Endodermal cell (in vitro differentiated cells): ENCODE measurements at regions not wholly inside any gene's neighbourhood (a gene's known extent, or its start where the extent isn't known, plus 50 kb on each side); places are given as distances from the start of the nearest gene placed in this dataset.

Source experiments
- DNase-seq: peaks from one replicate; pipeline ENCODE4 v3.0.0-alpha.2; 2017
- H3K27ac ChIP-seq: 2 replicates; pipeline ENCODE4 v1.5.1; 2013; ENCODE audit warnings: mild to moderate bottlenecking, low read depth, low read length, moderate library complexity
- H3K27me3 ChIP-seq: 2 replicates; pipeline ENCODE4 v1.6.1; 2013; ENCODE audit warnings: mild to moderate bottlenecking, low read length, moderate library complexity; ENCODE audit not compliant: insufficient read depth, control insufficient read depth, poor library complexity, severe bottlenecking
- H3K36me3 ChIP-seq: 2 replicates; pipeline ENCODE4 v1.7.0; 2013; ENCODE audit warnings: mild to moderate bottlenecking, low read length, moderate library complexity; ENCODE audit not compliant: control insufficient read depth, insufficient read depth
- H3K4me1 ChIP-seq: one replicate; pipeline ENCODE4 v1.7.0; 2013; ENCODE audit warnings: low read length; ENCODE audit not compliant: control insufficient read depth, insufficient read depth
- H3K4me3 ChIP-seq: 2 replicates; pipeline ENCODE4 v1.5.1; 2013; ENCODE audit warnings: mild to moderate bottlenecking, low read length, moderate library complexity
- H3K9ac ChIP-seq: 2 replicates; pipeline ENCODE4 v1.6.1; 2013; ENCODE audit warnings: mild to moderate bottlenecking, low read length, moderate library complexity; ENCODE audit not compliant: poor library complexity, severe bottlenecking; ENCODE audit errors: extremely low read depth
- H3K9me3 ChIP-seq: 2 replicates; pipeline ENCODE4 v1.6.1; 2013; ENCODE audit warnings: mild to moderate bottlenecking, low read length, moderate library complexity; ENCODE audit not compliant: control insufficient read depth
- H3K27ac Mint-ChIP-seq: 2 replicates; pipeline ENCODE4 v1.8.0; 2020; ENCODE audit warnings: mixed read lengths
- H3K27me3 Mint-ChIP-seq: 2 replicates; pipeline ENCODE4 v1.8.0; 2021; ENCODE audit warnings: mild to moderate bottlenecking, mixed read lengths; ENCODE audit not compliant: insufficient read depth
- H3K36me3 Mint-ChIP-seq: 2 replicates; pipeline ENCODE4 v1.8.0; 2020; ENCODE audit warnings: low read depth, mixed read lengths
- H3K4me1 Mint-ChIP-seq: 2 replicates; pipeline ENCODE4 v1.8.0; 2020; ENCODE audit warnings: mixed read lengths
- H3K4me3 Mint-ChIP-seq: 2 replicates; pipeline ENCODE4 v1.8.0; 2020; ENCODE audit warnings: mild to moderate bottlenecking, moderate library complexity, mixed read lengths
- H3K9me3 Mint-ChIP-seq: 2 replicates; pipeline ENCODE4 v1.8.0; 2020; ENCODE audit warnings: mild to moderate bottlenecking, mixed read lengths
- CTCF ChIP-seq: fragments of 200-600 bp; sonication (generic); conservative IDR thresholded peaks from 2 replicates; pipeline ENCODE4 v1.5.0; 2021; ENCODE audit warnings: antibody characterized with exemption, mild to moderate bottlenecking
- WGBS, 2 experiments: methylation state at CpG; one replicate each; pipeline versions ENCODE4 v1.1.5 to v1.1.7; 2013; ENCODE audit warnings: missing lambda C conversion rate in 2 of 2, mixed read lengths in 1 of 2; ENCODE audit not compliant: insufficient coverage in 1 of 2, insufficient read length in 1 of 2; 5-methylcytosine and 5-hydroxymethylcytosine counted together

GRCh38 chr12:131587565-131587964 is 123.3 kb upstream of the SFSWAP start:
- Histone ChIP-seq H3K27me3 (no peaks in the 10 kb centered on the region), H3K4me1 (no peaks in the 10 kb centered on the region)
- 82 to 85% methylated on average over 3 to 11 of the region's 11 CpGs for WGBS, 2 experiments

GRCh38 chr12:131589221-131589897 is 121.5 kb upstream of the SFSWAP start:
- Mint-ChIP-seq H3K4me1 (peaks cover 8% of the 10 kb centered on the region), H3K9me3 (no peaks in the 10 kb centered on the region), H3K36me3 (no peaks in the 10 kb centered on the region), H3K4me3 (no peak overlapping the region), H3K27ac (no peak overlapping the region), H3K27me3 (no peaks in the 10 kb centered on the region)
- Histone ChIP-seq H3K9me3 (no peaks in the 10 kb centered on the region), H3K9ac (no peak overlapping the region), H3K27me3 (no peaks in the 10 kb centered on the region), H3K27ac (no peak overlapping the region), H3K36me3 (no peaks in the 10 kb centered on the region), H3K4me3 (no peak overlapping the region), H3K4me1 (no peaks in the 10 kb centered on the region)
- WGBS, 2 experiments = 65 to 74% methylated on average over 7 to 11 of the region's 11 CpGs
- DNase-seq = peak; percentile 70
- no peak for TF ChIP-seq CTCF

More at GRCh38 chr12:131587565-131587964, 123.3 kb upstream of the SFSWAP start:
- no peak overlapping the region for H3K27ac Mint-ChIP-seq
- Histone ChIP-seq H3K9me3 (no peaks in the 10 kb centered on the region), H3K36me3 (no peaks in the 10 kb centered on the region), H3K27ac (no peak overlapping the region), H3K9ac (no peak overlapping the region), H3K4me3 (no peak overlapping the region)
- no peaks in the 10 kb centered on the region for H3K9me3 Mint-ChIP-seq
- DNase-seq = no peak
- H3K27me3 Mint-ChIP-seq = no peaks in the 10 kb centered on the region
- no peak for TF ChIP-seq CTCF
- no peaks in the 10 kb centered on the region for H3K36me3 Mint-ChIP-seq
- peaks cover 8% of the 10 kb centered on the region for H3K4me1 Mint-ChIP-seq
- H3K4me3 Mint-ChIP-seq = no peak overlapping the region

DNA sequence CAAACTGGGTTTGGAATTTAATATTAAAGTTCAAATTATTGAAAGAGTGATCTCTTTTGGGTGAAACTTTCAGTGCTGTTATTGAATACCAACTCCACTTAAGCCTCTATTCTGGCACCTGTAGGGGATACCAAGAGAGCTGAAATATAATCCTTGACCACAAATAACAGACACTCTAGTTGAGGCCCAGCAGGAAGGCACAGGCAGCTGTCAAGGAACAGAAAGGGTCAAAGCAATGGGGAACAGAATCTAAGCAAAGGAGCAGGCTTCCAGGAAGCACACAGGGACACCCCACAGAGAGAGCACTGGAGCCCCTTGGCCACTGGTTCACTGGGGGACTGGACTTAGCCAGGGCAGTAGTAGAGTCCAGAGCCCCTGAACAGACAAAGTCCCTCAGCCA is 120.9 kb upstream of the SFSWAP start:
- Histone ChIP-seq H3K9ac (no peak overlapping the region), H3K4me3 (no peak overlapping the region), H3K27ac (no peak overlapping the region), H3K4me1 (no peaks in the 10 kb centered on the region), H3K27me3 (no peaks in the 10 kb centered on the region), H3K36me3 (no peaks in the 10 kb centered on the region), H3K9me3 (no peaks in the 10 kb centered on the region)
- no peak for DNase-seq
- H3K27me3 Mint-ChIP-seq = no peaks in the 10 kb centered on the region
- H3K4me1 Mint-ChIP-seq = peaks cover 8% of the 10 kb centered on the region
- no peaks in the 10 kb centered on the region for H3K36me3 Mint-ChIP-seq
- no peak overlapping the region for H3K4me3 Mint-ChIP-seq
- H3K9me3 Mint-ChIP-seq = no peaks in the 10 kb centered on the region
- H3K27ac Mint-ChIP-seq = no peak overlapping the region
- no peak for TF ChIP-seq CTCF
